ENCODE measurements at regions not wholly inside any gene's neighbourhood (a gene's known extent, or its start where the extent isn't known, plus 50 kb on each side); places are given as distances from the start of the nearest gene placed in this dataset.

DNA sequence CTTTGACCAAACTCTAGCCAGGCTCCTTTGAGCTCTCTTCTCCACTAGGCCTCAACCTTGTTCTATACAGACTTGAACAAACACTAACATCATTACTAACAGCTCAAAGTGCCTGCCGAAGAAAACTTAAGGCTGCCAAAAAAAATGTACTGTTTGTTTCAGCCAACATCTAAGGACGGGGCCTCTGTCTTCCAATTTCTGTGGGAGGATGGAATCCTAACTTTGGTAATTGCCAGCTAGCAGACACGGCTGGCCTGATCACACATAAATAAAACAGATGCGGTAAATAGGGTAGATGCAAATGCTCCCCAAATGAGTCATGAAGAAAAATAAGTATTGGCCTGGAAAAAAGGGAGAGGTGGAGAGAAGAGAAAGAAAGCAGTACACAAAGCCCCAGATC is 394.3 kb downstream of the TMEM135 start:
- TF ChIP-seq, protein P1, sequence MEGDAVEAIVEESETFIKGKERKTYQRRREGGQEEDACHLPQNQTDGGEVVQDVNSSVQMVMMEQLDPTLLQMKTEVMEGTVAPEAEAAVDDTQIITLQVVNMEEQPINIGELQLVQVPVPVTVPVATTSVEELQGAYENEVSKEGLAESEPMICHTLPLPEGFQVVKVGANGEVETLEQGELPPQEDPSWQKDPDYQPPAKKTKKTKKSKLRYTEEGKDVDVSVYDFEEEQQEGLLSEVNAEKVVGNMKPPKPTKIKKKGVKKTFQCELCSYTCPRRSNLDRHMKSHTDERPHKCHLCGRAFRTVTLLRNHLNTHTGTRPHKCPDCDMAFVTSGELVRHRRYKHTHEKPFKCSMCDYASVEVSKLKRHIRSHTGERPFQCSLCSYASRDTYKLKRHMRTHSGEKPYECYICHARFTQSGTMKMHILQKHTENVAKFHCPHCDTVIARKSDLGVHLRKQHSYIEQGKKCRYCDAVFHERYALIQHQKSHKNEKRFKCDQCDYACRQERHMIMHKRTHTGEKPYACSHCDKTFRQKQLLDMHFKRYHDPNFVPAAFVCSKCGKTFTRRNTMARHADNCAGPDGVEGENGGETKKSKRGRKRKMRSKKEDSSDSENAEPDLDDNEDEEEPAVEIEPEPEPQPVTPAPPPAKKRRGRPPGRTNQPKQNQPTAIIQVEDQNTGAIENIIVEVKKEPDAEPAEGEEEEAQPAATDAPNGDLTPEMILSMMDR (IDR thresholded peaks at IDR 0.05; ENCODE audit: low read depth, low read length, missing control alignments): no peak
- H3K4me3 ChIP-seq (replicated peaks; ENCODE audit: low read depth, low read length): no peak overlapping the region
- no peak for DNase-seq (ENCODE audit: extremely low read depth, low read depth)

GRCh38 chr11:87431392-87431791 is 393.7 kb downstream of the TMEM135 start:
- TF ChIP-seq, protein P1 (IDR thresholded peaks at IDR 0.05; ENCODE audit: low read depth, low read length, missing control alignments): no peak
- DNase-seq (ENCODE audit: extremely low read depth, low read depth): no peak
- no peak overlapping the region for H3K4me3 ChIP-seq (replicated peaks; ENCODE audit: low read depth, low read length)

GRCh38 chr11:87430821-87431220 is 393.1 kb downstream of the TMEM135 start:
- TF ChIP-seq, protein P1 (IDR thresholded peaks at IDR 0.05; ENCODE audit: low read depth, low read length, missing control alignments): no peak
- DNase-seq (ENCODE audit: extremely low read depth, low read depth): no peak
- H3K4me3 ChIP-seq (replicated peaks; ENCODE audit: low read depth, low read length): no peak overlapping the region

- TF ChIP-seq, protein P1 (IDR thresholded peaks at IDR 0.05; ENCODE audit: low read depth, low read length, missing control alignments): no peak
- DNase-seq (ENCODE audit: extremely low read depth, low read depth): no peak
- no peak overlapping the region for H3K4me3 ChIP-seq (replicated peaks; ENCODE audit: low read depth, low read length)
These were observed 392.3 kb downstream of the TMEM135 start for GRCh38 chr11:87429996-87430395.

DNA sequence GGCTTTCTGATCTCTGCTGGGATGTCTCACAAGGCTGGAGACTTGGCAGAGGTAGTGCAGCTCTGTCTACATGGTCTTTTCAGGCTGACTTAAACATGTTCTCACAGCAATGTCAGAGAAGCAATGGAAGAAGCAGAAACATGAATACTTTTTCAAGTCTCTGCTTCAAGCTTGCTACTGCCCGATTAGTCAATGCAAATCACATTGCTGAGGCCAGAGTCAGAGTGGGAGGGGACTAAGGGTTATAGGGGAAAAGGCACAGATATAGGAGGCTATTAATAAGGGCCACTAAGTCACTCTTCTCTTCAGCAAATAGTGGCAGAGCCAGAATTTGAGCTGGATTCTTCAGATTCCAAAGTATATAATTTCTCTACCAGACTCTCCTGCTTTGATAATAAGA is 390.5 kb downstream of the TMEM135 start:
- TF ChIP-seq, protein P1 (IDR thresholded peaks at IDR 0.05; ENCODE audit: low read depth, low read length, missing control alignments): no peak
- DNase-seq (ENCODE audit: extremely low read depth, low read depth): no peak

DNA sequence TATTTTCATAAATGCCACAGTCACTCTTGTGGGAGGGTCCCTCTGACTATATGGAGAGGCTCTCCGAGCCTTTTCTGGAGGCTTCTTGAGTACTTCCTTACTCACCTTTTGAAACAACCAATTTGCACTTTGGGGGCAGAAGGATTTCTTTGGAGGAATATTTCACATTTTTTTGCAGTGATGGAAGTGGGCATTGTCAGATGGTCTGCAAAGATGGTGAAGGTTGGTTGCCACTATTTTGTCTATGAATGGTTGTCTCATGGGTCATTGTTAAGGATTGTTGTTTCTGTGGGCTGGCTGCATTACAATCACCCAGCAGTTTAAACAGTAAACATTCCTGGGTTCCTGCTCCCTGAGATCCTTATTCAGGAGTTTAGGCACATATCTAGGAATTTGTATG is 388.2 kb downstream of the TMEM135 start:
- no peak for DNase-seq (ENCODE audit: extremely low read depth, low read depth)
- TF ChIP-seq, protein P1 (IDR thresholded peaks at IDR 0.05; ENCODE audit: low read depth, low read length, missing control alignments): no peak

More for the DNA sequence above, 390.5 kb downstream of the TMEM135 start:
- no peak overlapping the region for H3K4me3 ChIP-seq (replicated peaks; ENCODE audit: low read depth, low read length)

DNA sequence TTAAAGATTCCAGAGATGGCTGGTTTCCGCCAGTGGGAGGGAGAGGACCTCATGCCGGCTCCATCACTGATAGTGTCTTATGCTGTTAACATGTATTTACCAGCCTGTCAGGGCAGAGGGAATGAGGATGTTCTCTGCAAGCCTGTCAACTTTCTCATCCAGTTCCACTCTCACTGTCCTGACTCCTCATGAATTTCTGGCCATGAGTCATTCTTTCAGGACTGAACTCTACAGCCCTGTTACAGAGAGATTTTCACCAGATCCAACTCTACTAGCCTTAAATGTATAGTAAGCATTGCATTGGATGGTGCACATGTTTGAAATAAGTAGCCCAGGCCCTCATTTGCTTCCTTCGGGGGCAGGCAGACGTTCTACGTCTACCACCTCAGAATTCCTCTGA is 387.7 kb downstream of the TMEM135 start:
- no peak for DNase-seq (ENCODE audit: extremely low read depth, low read depth)
- no peak overlapping the region for H3K4me3 ChIP-seq (replicated peaks; ENCODE audit: low read depth, low read length)
- TF ChIP-seq, protein P1 (IDR thresholded peaks at IDR 0.05; ENCODE audit: low read depth, low read length, missing control alignments): no peak

More for the DNA sequence above, 388.2 kb downstream of the TMEM135 start:
- no peak overlapping the region for H3K4me3 ChIP-seq (replicated peaks; ENCODE audit: low read depth, low read length)
